ENCODE measurements at regions not wholly inside any gene's neighbourhood (a gene's known extent, or its start where the extent isn't known, plus 50 kb on each side); places are given as distances from the start of the nearest gene placed in this dataset.
A peak's percentile ranks its signal among the peaks of the same experiment; 100 is the strongest.

GRCh38 chr1:29883986-29884385 lies 647.7 kb downstream of the PTPRU start:
- no peak for DNase-seq (ENCODE audit: low read depth, low spot score)

DNA sequence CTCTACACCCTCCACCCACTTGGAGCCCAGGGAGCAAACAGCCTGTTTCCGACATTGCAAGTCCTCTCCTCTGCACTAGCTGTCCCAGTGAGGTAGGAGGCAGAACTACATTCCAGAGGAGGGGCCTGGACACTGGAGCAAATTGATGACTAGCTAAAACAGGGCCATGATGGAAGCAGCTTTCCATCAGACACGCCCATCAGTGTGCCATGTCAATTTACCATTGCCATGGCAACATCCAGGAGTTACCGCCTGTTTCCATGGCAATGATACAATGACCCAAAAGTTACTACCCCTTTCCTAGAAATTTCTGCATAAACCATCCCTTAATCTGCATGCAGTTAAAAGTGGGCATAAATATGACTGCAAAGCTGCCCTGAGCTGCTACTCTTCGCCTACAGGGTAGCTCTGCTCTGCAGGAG lies 647.1 kb downstream of the PTPRU start:
- DNase-seq (ENCODE audit: low read depth, low spot score) = no peak

- no peak for DNase-seq (ENCODE audit: low read depth, low spot score)
These were observed 644.2 kb downstream of the PTPRU start for GRCh38 chr1:29880556-29880955.

DNA sequence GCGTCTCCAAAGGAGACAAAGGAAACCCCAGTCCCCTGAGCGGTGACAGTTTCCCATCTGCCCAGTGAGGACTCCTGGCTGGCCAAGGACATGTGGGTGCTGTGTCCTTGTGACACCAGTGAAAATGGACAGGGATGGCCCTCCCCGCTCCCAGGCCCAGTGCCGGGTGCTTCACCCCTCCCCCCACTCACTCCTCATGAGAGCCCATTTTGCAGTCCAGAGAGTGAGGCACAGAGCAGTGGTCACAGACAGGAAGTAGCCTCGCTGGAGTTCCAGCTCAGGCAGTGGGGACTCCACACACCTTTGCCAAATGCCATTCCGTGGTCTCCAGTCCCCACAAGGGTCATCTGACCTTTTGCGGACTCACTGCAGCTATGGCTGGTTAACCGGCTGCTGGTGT lies 642.9 kb downstream of the PTPRU start:
- no peak for DNase-seq (ENCODE audit: low read depth, low spot score)

- no peak for DNase-seq (ENCODE audit: low read depth, low spot score)
These were observed 642.2 kb downstream of the PTPRU start for GRCh38 chr1:29878501-29878900.

DNA sequence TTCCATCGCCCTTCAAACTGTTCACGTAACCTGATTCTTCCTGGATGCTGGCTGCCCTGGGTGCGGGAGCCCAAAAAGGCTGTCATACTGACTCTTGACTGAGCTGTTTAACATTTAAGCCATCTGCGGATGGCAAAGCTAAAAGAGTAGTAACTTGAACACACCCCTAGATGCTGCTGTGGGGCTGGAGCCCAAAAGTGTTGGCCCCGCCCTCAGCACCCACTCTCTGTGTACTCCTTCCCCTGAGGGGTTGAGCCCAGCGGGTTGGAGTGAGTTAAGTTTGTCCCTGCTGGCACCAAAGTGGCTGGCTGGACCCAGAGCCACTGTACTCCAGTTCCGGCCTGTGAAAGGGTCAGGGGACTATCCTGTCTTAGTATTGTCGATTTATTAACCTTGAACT lies 640.6 kb downstream of the PTPRU start:
- DNase-seq (ENCODE audit: low read depth, low spot score) = no peak

GRCh38 chr1:29876441-29876840 lies 640.1 kb downstream of the PTPRU start:
- DNase-seq (ENCODE audit: low read depth, low spot score) = no peak

DNA sequence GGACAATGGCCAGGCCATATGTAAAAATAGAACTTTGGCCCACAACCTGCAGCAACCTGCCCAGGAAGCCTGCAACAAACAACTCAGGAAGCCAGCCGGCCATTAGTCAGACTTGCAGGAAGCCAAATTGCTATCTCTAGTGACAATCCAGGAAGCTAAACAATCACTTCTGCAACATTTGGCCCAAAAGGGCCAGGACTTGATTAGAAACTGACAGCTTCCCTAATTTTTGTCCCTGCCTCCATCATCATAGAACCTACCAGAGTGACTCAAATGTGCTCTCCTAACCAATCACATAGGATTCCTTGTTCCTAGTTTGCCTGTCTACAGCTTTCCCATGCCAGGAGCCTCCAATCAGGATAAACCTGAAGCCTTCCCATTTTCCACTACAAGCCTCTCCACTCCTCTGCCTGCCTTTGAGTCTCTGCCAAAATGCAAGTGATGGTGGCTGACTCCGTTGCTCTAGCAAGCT lies 639.3 kb downstream of the PTPRU start:
- no peak for DNase-seq (ENCODE audit: low read depth, low spot score)

DNA sequence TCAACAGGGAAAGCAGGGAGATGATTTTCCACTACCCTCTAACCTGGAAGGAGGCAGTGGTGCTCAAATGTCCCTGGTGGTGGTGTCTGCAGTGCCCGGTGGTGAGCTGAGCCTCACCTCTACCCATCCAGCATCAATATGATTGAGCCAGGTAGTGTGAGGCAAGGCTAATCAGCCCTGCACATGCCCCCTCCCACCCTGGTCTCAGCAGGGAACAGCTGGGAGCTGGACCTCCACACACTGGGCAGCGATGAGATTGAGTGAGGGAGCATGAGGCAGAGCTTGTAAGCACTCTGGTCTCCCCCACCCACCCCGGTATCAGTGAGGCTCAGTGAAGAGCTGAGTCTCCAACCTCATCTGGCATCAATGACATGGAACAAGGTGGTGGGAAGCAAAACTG lies 634.3 kb downstream of the PTPRU start:
- DNase-seq (ENCODE audit: low read depth, low spot score) = no peak

- DNase-seq (ENCODE audit: low read depth, low spot score) = no peak
These were observed 633.5 kb downstream of the PTPRU start for GRCh38 chr1:29869802-29870201.

GRCh38 chr1:29868944-29869343 lies 632.6 kb downstream of the PTPRU start:
- no peak for DNase-seq (ENCODE audit: low read depth, low spot score)

GRCh38 chr1:29868096-29868495 lies 631.8 kb downstream of the PTPRU start:
- no peak for DNase-seq (ENCODE audit: low read depth, low spot score)

DNA sequence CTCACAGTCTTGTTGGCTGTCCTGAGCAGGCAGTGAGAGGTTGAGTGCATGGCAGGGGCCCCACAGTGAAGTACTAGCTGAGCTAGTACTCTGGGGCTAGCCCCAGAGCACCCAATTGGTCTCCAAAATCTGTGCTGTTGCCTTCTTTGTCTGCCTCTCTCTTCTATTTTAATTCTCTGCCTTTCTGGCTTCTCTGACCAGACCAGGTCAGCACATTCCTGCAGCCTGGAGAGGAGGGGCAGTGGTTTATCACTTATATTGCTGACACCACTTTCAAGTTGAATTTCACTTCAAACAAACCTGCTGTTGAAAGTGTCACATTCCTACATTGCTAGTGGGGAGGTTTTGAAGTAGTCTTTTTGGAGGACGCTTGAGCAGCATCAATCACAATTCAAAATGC lies 628.7 kb downstream of the PTPRU start:
- DNase-seq (ENCODE audit: low read depth, low spot score) = no peak

- no peak for DNase-seq (ENCODE audit: low read depth, low spot score)
These were observed 628.2 kb downstream of the PTPRU start for GRCh38 chr1:29864431-29865022.

DNA sequence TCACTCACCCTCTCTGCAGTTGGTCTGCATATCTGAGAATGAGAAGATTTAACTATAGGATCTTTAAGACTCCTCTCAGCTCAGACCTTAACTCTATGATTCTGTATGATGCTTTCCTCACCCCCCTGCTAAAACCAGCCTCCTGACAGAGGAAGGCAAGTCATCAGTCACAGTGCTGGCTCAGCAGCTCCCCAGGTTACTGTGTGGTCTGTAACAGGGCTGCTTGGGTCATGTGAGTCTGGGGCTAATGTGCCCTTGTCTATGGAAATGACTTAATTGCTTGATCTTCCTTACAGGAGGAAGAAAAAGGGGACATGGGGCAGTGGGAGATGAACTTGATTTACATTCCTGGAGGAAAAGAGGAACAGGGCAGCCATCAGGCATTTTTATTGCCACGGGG lies 625.6 kb downstream of the PTPRU start:
- no peak for DNase-seq (ENCODE audit: low read depth, low spot score)

GRCh38 chr1:29861446-29861845 lies 625.1 kb downstream of the PTPRU start:
- no peak for DNase-seq (ENCODE audit: low read depth, low spot score)

DNA sequence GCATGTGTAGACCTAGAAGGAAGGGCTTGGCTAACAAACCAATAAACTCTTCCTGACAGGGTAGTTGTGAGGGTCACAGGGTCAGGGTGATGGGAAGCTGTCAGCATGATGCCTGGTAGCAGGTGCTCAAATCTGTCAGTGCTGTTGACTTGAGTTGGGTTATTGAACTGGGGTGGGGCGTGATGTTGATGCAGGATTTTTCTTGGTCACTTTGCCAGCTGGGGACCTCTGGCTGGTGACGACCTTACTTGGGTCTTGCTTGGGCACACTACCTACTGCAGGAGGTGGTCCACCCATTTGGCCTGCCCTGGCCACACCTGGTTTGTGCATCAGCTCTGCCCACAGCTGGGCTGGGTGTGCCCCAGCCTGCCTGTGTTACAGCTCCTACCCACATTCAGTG lies 624.4 kb downstream of the PTPRU start:
- no peak for DNase-seq (ENCODE audit: low read depth, low spot score)

DNA sequence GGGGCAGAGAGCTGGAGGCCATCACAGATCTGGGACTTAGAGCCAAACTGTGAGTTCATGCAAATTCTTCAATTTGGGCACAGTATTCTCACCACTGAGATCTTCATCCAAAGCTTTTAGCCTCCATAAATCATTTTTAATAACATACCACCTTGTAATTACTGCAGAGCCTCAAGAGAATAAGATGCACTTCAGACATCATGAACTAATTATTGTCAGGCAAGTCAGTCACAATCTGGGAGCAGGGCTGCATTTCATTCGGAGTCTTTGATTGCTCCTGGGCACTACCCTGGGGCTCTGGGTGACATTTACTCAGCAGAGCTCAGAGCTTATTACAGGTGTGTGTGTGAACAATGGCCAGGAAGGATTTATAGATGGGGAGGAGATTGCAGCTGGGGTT lies 623.7 kb downstream of the PTPRU start:
- DNase-seq (ENCODE audit: low read depth, low spot score) = no peak

GRCh38 chr1:29859126-29859525 lies 622.8 kb downstream of the PTPRU start:
- DNase-seq (ENCODE audit: low read depth, low spot score) = no peak

DNA sequence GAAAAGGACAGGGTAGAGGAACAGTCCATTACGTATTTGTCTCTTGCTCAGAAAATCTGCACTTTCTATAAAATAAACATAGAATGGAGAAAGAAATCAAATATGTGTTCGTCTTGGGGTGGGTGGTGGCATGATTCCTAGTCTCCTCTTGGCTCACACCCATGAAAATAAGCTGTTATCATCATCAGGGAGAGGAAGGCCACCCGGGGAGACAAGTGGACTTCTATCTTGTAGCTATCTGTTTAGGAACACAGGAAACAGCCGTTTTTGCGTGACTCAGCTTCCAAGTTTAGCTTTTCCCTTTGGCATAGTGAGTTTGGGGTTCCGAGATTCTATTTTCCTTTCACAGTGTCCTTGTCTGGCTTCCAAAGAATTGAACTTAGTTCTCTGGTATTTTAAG lies 622.3 kb downstream of the PTPRU start:
- DNase-seq (ENCODE audit: low read depth, low spot score) = no peak

- DNase-seq (ENCODE audit: low read depth, low spot score) = peak; percentile 30
These were observed 620.2 kb downstream of the PTPRU start for GRCh38 chr1:29856340-29857114.

DNA sequence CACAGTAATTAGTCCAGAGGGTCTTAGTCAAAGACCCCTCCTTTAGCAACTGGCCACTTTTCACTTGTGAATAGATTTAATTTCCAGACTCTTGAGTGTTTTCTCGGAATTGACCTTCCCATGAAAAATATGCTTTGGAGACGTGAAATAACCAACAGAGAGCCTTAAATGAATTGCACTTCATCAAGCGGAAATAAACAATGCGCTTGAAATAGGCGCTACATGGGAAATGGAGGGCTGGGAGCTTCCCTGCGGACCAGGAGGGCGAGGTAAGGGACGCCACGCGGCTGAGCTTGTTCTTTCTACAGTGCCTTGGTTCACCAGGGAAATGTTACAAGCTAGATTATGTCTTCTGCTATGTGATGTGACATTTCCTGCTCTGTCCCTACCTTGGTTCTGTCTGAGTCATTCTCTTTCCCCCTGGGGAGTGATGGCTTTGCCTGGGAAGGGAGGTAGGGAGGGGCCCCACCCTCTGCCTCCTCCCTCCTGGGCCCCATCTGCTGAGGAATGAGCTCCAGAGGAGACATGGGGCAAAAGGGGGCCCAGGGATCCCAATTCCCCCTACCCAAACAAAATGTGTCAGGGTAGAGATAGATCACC lies 619.3 kb downstream of the PTPRU start:
- no peak for DNase-seq (ENCODE audit: low read depth, low spot score)

DNA sequence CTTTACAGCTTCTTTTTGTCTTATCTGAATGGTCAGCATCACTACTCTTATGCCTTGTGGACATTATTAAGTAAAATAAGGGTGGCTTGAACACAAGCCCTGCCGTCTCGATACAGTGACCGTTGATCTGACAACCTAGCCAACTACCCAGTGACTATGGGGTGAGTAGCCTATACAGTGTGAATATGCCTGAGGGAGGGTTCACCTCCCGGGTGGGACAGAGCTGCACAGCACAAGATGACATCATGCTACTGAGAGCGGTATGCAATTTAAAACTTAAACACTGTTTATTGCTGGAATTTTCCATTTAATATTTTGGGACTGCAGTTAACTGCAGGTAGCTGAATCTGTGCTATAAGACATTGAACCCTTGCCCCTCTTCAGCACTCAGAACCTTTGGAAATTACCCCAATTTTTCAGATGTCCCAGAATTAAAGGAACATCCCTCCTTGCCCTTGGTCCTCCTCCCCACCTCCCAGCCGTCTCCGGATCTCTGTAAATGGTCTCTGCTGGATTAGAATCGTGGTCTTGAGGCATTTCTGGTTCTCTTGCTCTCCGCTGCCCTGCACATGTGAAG lies 618.5 kb downstream of the PTPRU start:
- no peak for DNase-seq (ENCODE audit: low read depth, low spot score)
